Spinal cord (tissue), 9 donors: ENCODE measurements at regions not wholly inside any gene's neighbourhood (a gene's known extent, or its start where the extent isn't known, plus 50 kb on each side); places are given as distances from the start of the nearest gene placed in this dataset.

Experiments
- DNase-seq, 6 donors: peaks; one replicate each; pipeline versions ENCODE4 v3.0.0 to v3.0.0-alpha.2; 2013 to 2015; ENCODE audit warnings: low spot score in 6 of 6, low read depth in 4 of 6
- H3K27ac ChIP-seq: one replicate; pipeline ENCODE4 v1.5.1; 2013; ENCODE audit warnings: low read depth, low read length, control low read depth
- H3K27me3 ChIP-seq: one replicate; pipeline ENCODE4 v1.6.1; 2013; ENCODE audit warnings: low read length; ENCODE audit not compliant: control insufficient read depth, insufficient read depth
- H3K36me3 ChIP-seq: one replicate; pipeline ENCODE4 v1.6.1; 2013; ENCODE audit warnings: low read length; ENCODE audit not compliant: control insufficient read depth, insufficient read depth
- H3K4me1 ChIP-seq: one replicate; pipeline ENCODE4 v1.6.1; 2013; ENCODE audit warnings: low read length; ENCODE audit not compliant: control insufficient read depth, insufficient read depth
- H3K4me3 ChIP-seq: one replicate; pipeline ENCODE4 v1.5.1; 2013; ENCODE audit warnings: low read depth, low read length, control low read depth
- H3K9me3 ChIP-seq: one replicate; pipeline ENCODE4 v1.6.1; 2013; ENCODE audit warnings: low read length; ENCODE audit not compliant: control insufficient read depth, insufficient read depth
- WGBS: methylation state at CpG from one replicate; pipeline ENCODE4 v1.1.5; 2013; ENCODE audit warnings: missing lambda C conversion rate; ENCODE audit not compliant: insufficient coverage; 5-methylcytosine and 5-hydroxymethylcytosine counted together
- donor health status: healthy.

DNA sequence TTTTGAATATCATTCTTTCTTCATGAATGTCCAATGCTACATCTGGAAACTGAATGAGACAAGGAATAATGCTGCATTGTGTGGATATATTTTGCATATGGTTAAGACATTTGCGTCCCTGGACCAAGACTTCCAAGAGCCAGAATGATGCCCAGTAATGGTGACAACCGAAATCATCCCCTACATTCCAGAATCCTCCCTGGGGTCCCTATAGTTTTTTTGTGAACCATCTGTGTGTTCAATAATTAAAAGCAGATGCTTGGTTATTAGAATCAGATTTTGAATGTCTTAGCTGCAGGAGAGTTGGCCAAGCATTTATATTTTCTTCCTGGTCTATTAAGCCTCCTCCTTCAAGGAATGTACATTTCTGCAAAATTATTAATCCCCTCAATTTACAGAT is 426.7 kb upstream of the CDH8 start:
- no peaks in the 10 kb centered on the region for H3K36me3 ChIP-seq
- no CpG with 5 or more reads among the region's 2 CpGs for WGBS
- no peak overlapping the region for H3K4me3 ChIP-seq
- H3K4me1 ChIP-seq = no peaks in the 10 kb centered on the region
- DNase-seq = no peak
- no peak overlapping the region for H3K27ac ChIP-seq
- H3K9me3 ChIP-seq = no peaks in the 10 kb centered on the region
- H3K27me3 ChIP-seq = no peaks in the 10 kb centered on the region

DNA sequence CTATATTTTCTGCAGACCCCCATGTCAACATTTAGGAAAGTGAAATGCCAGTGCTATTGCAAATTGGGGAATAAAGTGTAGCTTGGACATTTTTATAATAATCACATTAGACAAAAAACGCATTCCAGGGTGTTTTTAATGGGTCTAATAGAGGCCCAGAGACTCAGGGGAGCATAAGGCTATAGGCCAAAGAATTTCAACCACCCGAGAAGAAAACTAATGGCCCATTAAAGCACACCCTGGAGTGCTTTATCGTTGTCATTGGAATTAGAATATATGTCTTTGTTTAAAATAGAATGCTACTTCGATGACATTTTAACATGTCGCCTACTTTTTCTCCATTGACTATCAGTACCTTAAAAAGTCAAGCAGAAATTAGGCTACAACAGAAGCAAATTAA is 414.1 kb upstream of the CDH8 start:
- no peaks in the 10 kb centered on the region for H3K4me1 ChIP-seq
- H3K4me3 ChIP-seq = no peak overlapping the region
- H3K27me3 ChIP-seq = no peaks in the 10 kb centered on the region
- H3K36me3 ChIP-seq = no peaks in the 10 kb centered on the region
- peak in 1 of 6 donors; percentile 57 for DNase-seq
- H3K9me3 ChIP-seq = no peaks in the 10 kb centered on the region
- H3K27ac ChIP-seq = no peak overlapping the region
- WGBS = no CpG with 5 or more reads among the region's 5 CpGs

DNA sequence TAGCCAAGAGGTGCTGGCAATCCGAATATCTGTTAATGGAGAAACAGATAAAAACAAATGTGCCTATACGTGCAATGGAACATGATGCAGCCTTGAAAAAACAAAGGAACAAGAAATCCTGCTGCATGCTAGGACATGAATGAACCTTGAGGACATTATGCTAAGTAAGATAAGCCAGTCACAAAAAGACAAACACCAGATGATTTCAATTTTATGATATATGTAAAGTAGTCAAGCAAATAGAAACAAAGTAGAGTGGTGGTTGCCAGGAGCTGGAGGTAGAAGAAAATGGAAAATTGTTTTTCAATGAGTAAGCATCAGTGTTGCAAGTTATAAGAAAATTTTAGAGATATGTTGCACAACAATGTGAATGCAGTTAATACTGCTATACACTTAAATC is 409.7 kb upstream of the CDH8 start:
- WGBS = 100% methylated on average over 1 of the region's 2 CpGs
- H3K27ac ChIP-seq = no peak overlapping the region
- H3K36me3 ChIP-seq = no peaks in the 10 kb centered on the region
- no peak overlapping the region for H3K4me3 ChIP-seq
- DNase-seq = no peak
- no peaks in the 10 kb centered on the region for H3K27me3 ChIP-seq
- no peaks in the 10 kb centered on the region for H3K4me1 ChIP-seq
- no peaks in the 10 kb centered on the region for H3K9me3 ChIP-seq

- no peaks in the 10 kb centered on the region for H3K4me1 ChIP-seq
- WGBS = no CpG with 5 or more reads among the region's 4 CpGs
- H3K27ac ChIP-seq = no peak overlapping the region
- H3K36me3 ChIP-seq = no peaks in the 10 kb centered on the region
- DNase-seq = no peak
- H3K27me3 ChIP-seq = no peaks in the 10 kb centered on the region
- no peak overlapping the region for H3K4me3 ChIP-seq
- H3K9me3 ChIP-seq = no peaks in the 10 kb centered on the region
These were observed 388.0 kb upstream of the CDH8 start for GRCh38 chr16:62424206-62424605.

DNA sequence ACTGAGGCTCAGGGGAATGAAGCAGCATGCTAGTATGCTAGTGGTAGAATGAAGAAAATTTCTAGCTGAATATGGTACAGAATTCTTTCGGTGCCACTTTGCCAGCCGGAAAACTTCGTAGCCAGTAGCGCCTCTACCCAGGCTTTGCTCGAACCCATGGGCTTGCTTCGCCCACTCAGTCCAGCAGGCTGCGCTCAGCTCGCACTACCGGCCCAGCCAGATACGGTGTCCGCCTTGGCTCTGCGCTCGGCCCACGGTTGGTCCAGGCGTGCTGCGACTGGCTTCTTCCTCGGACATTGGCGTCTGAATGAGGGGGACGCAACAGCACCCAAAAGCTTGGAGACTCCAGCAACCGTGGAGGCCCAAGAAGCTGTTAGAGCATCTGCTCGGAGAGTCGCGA is 372.5 kb upstream of the CDH8 start:
- H3K27ac ChIP-seq = no peak overlapping the region
- H3K9me3 ChIP-seq = peaks cover 4% of the 10 kb centered on the region
- H3K4me3 ChIP-seq = no peak overlapping the region
- no peaks in the 10 kb centered on the region for H3K27me3 ChIP-seq
- H3K36me3 ChIP-seq = no peaks in the 10 kb centered on the region
- no peaks in the 10 kb centered on the region for H3K4me1 ChIP-seq
- DNase-seq = no peak
- WGBS = 77% methylated on average over 19 of the region's 23 CpGs

- Histone ChIP-seq H3K27me3 (no peaks in the 10 kb centered on the region), H3K4me1 (no peaks in the 10 kb centered on the region), H3K9me3 (peaks cover 4% of the 10 kb centered on the region), H3K4me3 (no peak overlapping the region), H3K27ac (no peak overlapping the region), H3K36me3 (no peaks in the 10 kb centered on the region)
- no peak for DNase-seq
These were observed 370.1 kb upstream of the CDH8 start for GRCh38 chr16:62406387-62406786.

DNA sequence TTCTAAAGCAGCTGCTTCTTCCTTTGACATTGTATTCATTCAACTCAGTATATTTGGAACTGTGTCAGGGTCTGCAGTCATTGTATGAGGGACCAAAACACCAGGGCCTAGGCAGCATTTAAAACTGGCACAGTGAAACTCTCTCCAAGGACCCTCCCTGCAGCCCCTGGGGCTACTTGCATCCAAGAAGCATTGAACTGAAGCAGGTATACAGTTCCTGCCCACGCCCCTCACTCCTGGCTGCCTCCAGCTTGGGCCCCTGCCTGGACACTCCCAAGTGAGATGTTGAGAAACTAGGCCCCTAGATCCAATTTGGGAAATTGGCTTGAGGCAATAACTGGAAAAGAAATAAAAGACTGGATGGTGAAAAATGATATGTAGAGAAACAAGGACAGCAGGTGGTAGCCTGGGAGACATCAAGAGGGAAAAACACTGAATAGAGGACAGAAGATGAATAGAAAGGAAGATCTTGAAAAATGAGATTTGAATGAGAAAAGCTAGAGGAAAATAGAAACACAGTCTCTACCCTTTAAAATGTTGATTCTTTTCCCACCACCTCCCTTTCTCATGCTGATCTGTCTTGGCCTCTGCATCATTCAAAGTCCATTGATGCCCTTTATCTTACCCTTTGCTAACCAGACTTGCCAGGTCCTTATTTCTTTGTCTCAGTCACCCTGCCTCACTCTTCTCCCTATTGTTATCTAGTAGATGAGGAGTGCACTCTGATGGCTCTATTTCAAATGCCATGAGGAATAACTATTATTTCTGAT is 368.8 kb upstream of the CDH8 start:
- H3K4me3 ChIP-seq = no peak overlapping the region
- WGBS = no CpG with 5 or more reads among the region's 1 CpG
- peaks cover 3% of the 10 kb centered on the region for H3K9me3 ChIP-seq
- no peaks in the 10 kb centered on the region for H3K36me3 ChIP-seq
- no peak overlapping the region for H3K27ac ChIP-seq
- H3K27me3 ChIP-seq = no peaks in the 10 kb centered on the region
- H3K4me1 ChIP-seq = no peaks in the 10 kb centered on the region
- peak in 2 of 6 donors; percentile 6 to 23 for DNase-seq

DNA sequence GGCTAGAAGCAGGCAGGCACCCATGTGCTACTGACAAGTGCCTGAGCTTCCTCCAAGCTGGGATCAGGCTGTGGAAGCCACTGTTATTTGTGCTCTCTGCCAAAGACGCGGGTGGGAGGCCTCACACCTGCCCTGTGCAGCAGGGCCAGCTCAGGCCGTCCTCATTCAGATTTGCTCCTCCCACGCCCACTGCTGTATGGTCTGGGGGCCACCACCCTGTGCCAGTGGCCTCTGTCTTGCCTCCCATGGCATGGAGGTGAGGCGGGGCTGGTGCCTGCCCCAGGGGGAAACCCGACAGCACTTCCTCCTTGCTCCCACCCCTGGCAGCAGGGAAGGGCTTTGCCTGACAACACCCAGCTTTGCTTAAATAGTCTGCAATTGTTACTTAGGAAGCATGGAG is 356.5 kb upstream of the CDH8 start:
- Histone ChIP-seq H3K4me1 (no peaks in the 10 kb centered on the region), H3K27me3 (no peaks in the 10 kb centered on the region), H3K4me3 (no peak overlapping the region), H3K27ac (no peak overlapping the region), H3K9me3 (no peaks in the 10 kb centered on the region), H3K36me3 (no peaks in the 10 kb centered on the region)
- WGBS = 81% methylated on average over 4 of the region's 6 CpGs
- no peak for DNase-seq

- WGBS = 99% methylated on average over 5 of the region's 8 CpGs
These were observed 355.7 kb upstream of the CDH8 start for GRCh38 chr16:62391940-62392339.

GRCh38 chr16:62391134-62391533 is 354.9 kb upstream of the CDH8 start:
- no peaks in the 10 kb centered on the region for H3K9me3 ChIP-seq
- WGBS = no CpG with 5 or more reads among the region's 1 CpG

More at GRCh38 chr16:62391940-62392339, 355.7 kb upstream of the CDH8 start:
- Histone ChIP-seq H3K9me3 (no peaks in the 10 kb centered on the region), H3K36me3 (no peaks in the 10 kb centered on the region), H3K4me3 (no peak overlapping the region), H3K4me1 (no peaks in the 10 kb centered on the region), H3K27me3 (no peaks in the 10 kb centered on the region), H3K27ac (no peak overlapping the region)
- DNase-seq = no peak

More at GRCh38 chr16:62391134-62391533, 354.9 kb upstream of the CDH8 start:
- Histone ChIP-seq H3K27ac (no peak overlapping the region), H3K36me3 (no peaks in the 10 kb centered on the region), H3K4me1 (no peaks in the 10 kb centered on the region), H3K27me3 (no peaks in the 10 kb centered on the region), H3K4me3 (no peak overlapping the region)
- no peak for DNase-seq
